OCI-LY3 (cell line): ENCODE measurements at regions not wholly inside any gene's neighbourhood (a gene's known extent, or its start where the extent isn't known, plus 50 kb on each side); places are given as distances from the start of the nearest gene placed in this dataset.

ENCODE experiments used
- CTCF ChIP-seq: fragments of 200-600, 300-600 bp; sonication (generic); IDR thresholded peaks from 2 replicates; pipeline ENCODE4 v1.5.1; 2014; ENCODE audit warnings: antibody characterized with exemption, low read length, low read depth
- EZH2phosphoT487 ChIP-seq: fragments of 200-600 bp; shearing (Covaris generic); IDR thresholded peaks from 2 replicates; pipeline ENCODE4 v1.6.1; 2018; ENCODE audit warnings: antibody characterized with exemption, mixed run types, low read depth

GRCh38 chr7:136067277-136067676 is 90.1 kb upstream of the MTPN start:
- no peak for TF ChIP-seq CTCF
- TF ChIP-seq EZH2phosphoT487 = no peak
